SK-N-SH (cell line): ENCODE measurements at regions not wholly inside any gene's neighbourhood (a gene's known extent, or its start where the extent isn't known, plus 50 kb on each side); places are given as distances from the start of the nearest gene placed in this dataset.

Experiments
- EP300 ChIP-seq, 2 experiments: IDR thresholded peaks; 2 replicates each; pipeline versions ENCODE4 v1.4.0 to v1.6.1; 2012; ENCODE audit warnings: borderline replicate concordance in 1 of 2, low read depth in 1 of 2, low read length in 1 of 2
- NRF1 ChIP-seq: IDR thresholded peaks from 2 replicates; pipeline ENCODE4 v1.6.1; 2012; ENCODE audit warnings: low read depth, mild to moderate bottlenecking, low read length
- POLR2AphosphoS5 ChIP-seq: IDR thresholded peaks from 2 replicates; pipeline ENCODE4 v1.6.1; 2012; ENCODE audit warnings: low read depth, low read length
- RAD21 ChIP-seq: IDR thresholded peaks from 2 replicates; pipeline ENCODE4 v1.6.1; 2012; ENCODE audit warnings: mild to moderate bottlenecking, low read length
- SMC3 ChIP-seq: IDR thresholded peaks from 2 replicates; pipeline ENCODE4 v1.6.1; 2012; ENCODE audit warnings: low read depth, low read length, improper control_type of control experiment
- TF ChIP-seq, protein P1 (sequence below): IDR thresholded peaks from 2 replicates; pipeline ENCODE4 v1.4.0; 2012; ENCODE audit warnings: low read depth, borderline replicate concordance
- TF ChIP-seq, protein P2 (sequence below): fragments of 200-600 bp; sonication (generic); IDR thresholded peaks from 2 replicates; pipeline ENCODE4 v1.6.1; 2017; ENCODE audit warnings: antibody characterized with exemption, mild to moderate bottlenecking, moderate library complexity
- TF ChIP-seq, protein P3 (sequence below): IDR thresholded peaks from 2 replicates; pipeline ENCODE4; 2012
- TF ChIP-seq, protein P4 (sequence below): fragments of 150-350 bp; IDR thresholded peaks from 2 replicates; pipeline ENCODE4 v1.6.1; 2017; ENCODE audit warnings: antibody characterized with exemption, low read length, low read depth, borderline replicate concordance

DNA sequence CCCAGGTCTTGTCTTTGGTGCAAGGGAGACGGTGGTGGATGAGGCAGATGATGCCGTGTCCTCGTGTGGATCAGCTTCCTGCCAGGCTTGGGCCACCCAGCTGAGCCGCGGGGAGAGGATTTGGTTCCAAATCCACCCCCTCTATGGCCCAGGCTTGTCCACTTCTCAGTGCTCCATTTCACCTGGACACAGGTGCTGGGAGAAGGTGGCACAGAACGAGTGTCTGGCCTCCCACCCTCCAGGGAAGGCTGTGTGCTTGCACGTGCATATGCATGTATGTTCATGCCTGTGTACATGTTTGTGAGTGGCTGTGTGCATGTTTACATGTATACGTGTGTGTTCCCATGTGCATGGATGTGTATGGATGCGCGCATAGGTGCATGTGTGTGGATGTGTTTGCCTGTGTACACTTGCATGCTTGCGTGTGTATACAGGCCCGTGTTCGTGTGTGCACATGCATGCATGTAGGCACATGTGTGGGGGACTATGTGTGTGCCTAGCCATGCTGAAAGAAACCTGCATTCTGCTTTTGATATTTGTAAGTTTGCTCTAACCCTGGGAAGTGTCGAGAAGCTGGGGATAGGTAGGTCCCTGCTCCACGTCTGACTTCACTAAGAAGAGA is 196.3 kb downstream of the IRF8 start:
- TF ChIP-seq NRF1 (no peak), RAD21 (no peak), POLR2AphosphoS5 (no peak), EP300 (IDR thresholded peaks at IDR 0.05; ENCODE audit: borderline replicate concordance in 1 of 2, low read depth in 1 of 2, low read length in 1 of 2) (no peak), SMC3 (no peak)
- TF ChIP-seq, protein P1, sequence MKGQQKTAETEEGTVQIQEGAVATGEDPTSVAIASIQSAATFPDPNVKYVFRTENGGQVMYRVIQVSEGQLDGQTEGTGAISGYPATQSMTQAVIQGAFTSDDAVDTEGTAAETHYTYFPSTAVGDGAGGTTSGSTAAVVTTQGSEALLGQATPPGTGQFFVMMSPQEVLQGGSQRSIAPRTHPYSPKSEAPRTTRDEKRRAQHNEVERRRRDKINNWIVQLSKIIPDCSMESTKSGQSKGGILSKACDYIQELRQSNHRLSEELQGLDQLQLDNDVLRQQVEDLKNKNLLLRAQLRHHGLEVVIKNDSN: no peak
- TF ChIP-seq, protein P2, sequence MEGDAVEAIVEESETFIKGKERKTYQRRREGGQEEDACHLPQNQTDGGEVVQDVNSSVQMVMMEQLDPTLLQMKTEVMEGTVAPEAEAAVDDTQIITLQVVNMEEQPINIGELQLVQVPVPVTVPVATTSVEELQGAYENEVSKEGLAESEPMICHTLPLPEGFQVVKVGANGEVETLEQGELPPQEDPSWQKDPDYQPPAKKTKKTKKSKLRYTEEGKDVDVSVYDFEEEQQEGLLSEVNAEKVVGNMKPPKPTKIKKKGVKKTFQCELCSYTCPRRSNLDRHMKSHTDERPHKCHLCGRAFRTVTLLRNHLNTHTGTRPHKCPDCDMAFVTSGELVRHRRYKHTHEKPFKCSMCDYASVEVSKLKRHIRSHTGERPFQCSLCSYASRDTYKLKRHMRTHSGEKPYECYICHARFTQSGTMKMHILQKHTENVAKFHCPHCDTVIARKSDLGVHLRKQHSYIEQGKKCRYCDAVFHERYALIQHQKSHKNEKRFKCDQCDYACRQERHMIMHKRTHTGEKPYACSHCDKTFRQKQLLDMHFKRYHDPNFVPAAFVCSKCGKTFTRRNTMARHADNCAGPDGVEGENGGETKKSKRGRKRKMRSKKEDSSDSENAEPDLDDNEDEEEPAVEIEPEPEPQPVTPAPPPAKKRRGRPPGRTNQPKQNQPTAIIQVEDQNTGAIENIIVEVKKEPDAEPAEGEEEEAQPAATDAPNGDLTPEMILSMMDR: no peak
- TF ChIP-seq, protein P3, sequence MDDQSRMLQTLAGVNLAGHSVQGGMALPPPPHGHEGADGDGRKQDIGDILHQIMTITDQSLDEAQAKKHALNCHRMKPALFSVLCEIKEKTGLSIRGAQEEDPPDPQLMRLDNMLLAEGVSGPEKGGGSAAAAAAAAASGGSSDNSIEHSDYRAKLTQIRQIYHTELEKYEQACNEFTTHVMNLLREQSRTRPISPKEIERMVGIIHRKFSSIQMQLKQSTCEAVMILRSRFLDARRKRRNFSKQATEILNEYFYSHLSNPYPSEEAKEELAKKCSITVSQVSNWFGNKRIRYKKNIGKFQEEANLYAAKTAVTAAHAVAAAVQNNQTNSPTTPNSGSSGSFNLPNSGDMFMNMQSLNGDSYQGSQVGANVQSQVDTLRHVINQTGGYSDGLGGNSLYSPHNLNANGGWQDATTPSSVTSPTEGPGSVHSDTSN: no peak
- TF ChIP-seq, protein P4, sequence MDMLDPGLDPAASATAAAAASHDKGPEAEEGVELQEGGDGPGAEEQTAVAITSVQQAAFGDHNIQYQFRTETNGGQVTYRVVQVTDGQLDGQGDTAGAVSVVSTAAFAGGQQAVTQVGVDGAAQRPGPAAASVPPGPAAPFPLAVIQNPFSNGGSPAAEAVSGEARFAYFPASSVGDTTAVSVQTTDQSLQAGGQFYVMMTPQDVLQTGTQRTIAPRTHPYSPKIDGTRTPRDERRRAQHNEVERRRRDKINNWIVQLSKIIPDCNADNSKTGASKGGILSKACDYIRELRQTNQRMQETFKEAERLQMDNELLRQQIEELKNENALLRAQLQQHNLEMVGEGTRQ: no peak
